Thyroid gland (tissue), 4 donors: ENCODE measurements at regions not wholly inside any gene's neighbourhood (a gene's known extent, or its start where the extent isn't known, plus 50 kb on each side); places are given as distances from the start of the nearest gene placed in this dataset.

Source experiments
- POLR2A ChIP-seq, 2 donors: fragments of 450-650 bp; IDR thresholded peaks; one replicate each; pipeline ENCODE4 v1.6.1; 2017; ENCODE audit warnings: antibody characterized with exemption in 2 of 2, mild to moderate bottlenecking in 2 of 2, moderate library complexity in 1 of 2
- TF ChIP-seq, protein P1 (sequence below), 6 experiments: fragments of 200-600 bp in 3 of 6; fragments of 450-650 bp in 3 of 6; sonication (generic) in 3 of 6; IDR thresholded peaks; one replicate each; pipeline ENCODE4 v1.5.1; 2016 to 2019; ENCODE audit warnings: antibody characterized with exemption in 6 of 6, mild to moderate bottlenecking in 2 of 6, inconsistent platforms in 1 of 6, moderate library complexity in 1 of 6

DNA sequence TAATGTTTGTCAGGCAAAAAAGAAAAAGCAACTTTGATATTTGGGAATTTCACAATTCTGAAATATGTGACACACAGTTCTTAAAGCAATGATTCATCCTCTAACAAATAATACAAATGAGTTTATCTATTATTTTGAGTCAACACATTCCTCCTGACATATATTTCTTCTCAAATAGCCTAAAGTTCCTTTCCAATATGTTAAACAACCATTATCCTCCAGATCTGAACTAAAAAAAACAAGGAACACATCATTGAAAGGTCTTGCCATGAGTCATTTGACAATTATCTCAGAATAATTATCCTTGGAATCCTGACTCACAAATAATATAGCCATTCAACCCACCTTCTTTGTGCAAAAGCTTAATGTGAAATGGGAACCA lies 208.7 kb upstream of the CDIN1 start:
- TF ChIP-seq, protein P1, sequence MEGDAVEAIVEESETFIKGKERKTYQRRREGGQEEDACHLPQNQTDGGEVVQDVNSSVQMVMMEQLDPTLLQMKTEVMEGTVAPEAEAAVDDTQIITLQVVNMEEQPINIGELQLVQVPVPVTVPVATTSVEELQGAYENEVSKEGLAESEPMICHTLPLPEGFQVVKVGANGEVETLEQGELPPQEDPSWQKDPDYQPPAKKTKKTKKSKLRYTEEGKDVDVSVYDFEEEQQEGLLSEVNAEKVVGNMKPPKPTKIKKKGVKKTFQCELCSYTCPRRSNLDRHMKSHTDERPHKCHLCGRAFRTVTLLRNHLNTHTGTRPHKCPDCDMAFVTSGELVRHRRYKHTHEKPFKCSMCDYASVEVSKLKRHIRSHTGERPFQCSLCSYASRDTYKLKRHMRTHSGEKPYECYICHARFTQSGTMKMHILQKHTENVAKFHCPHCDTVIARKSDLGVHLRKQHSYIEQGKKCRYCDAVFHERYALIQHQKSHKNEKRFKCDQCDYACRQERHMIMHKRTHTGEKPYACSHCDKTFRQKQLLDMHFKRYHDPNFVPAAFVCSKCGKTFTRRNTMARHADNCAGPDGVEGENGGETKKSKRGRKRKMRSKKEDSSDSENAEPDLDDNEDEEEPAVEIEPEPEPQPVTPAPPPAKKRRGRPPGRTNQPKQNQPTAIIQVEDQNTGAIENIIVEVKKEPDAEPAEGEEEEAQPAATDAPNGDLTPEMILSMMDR (IDR thresholded peaks at IDR 0.05) = no peak
- TF ChIP-seq POLR2A (IDR thresholded peaks at IDR 0.05) = no peak
